ENCODE measurements at regions not wholly inside any gene's neighbourhood (a gene's known extent, or its start where the extent isn't known, plus 50 kb on each side); places are given as distances from the start of the nearest gene placed in this dataset.

GRCh38 chr2:52070665-52071064 lies 1038.7 kb upstream of the NRXN1 start:
- TF ChIP-seq CTCF (optimal IDR thresholded peaks at IDR 0.05 in 1 of 3, IDR thresholded peaks at IDR 0.05 in 1 of 3, conservative IDR thresholded peaks at IDR 0.05 in 1 of 3; ENCODE audit: extremely low read depth in 1 of 3, insufficient read depth in 2 of 3, low read length in 3 of 3) (no peak), EZH2 (IDR thresholded peaks at IDR 0.05; ENCODE audit: low read length) (no peak)
